ENCODE measurements at regions not wholly inside any gene's neighbourhood (a gene's known extent, or its start where the extent isn't known, plus 50 kb on each side); places are given as distances from the start of the nearest gene placed in this dataset.

GRCh38 chr7:130901209-130901783 lies 167.3 kb upstream of the KLF14 start:
- Histone ChIP-seq H3K4me3 (ENCODE audit: low read depth, low read length) (no peak overlapping the region), H3K36me3 (ENCODE audit: control insufficient read depth, insufficient read depth, low read length) (peaks cover 10% of the 10 kb centered on the region), H3K27me3 (ENCODE audit: control insufficient read depth, insufficient read depth, low read length) (no peaks in the 10 kb centered on the region)
- FAIRE-seq (no peak), DNase-seq (ENCODE audit: low read depth) (peak; percentile 95)
- TF ChIP-seq CTCF (IDR thresholded peaks at IDR 0.05; ENCODE audit: insufficient read depth, low read length, severe bottlenecking) = no peak

- TF ChIP-seq CTCF (IDR thresholded peaks at IDR 0.05; ENCODE audit: insufficient read depth, low read length, severe bottlenecking) = no peak
- no peak overlapping the region for H3K4me3 ChIP-seq (ENCODE audit: low read depth, low read length)
- H3K36me3 ChIP-seq (ENCODE audit: control insufficient read depth, insufficient read depth, low read length) = peaks cover 4% of the 10 kb centered on the region
- no peak for FAIRE-seq
- H3K27me3 ChIP-seq (ENCODE audit: control insufficient read depth, insufficient read depth, low read length) = no peaks in the 10 kb centered on the region
- DNase-seq (ENCODE audit: low read depth) = no peak
Observed at GRCh38 chr7:130902755-130903357, 168.8 kb upstream of the KLF14 start.

GRCh38 chr7:130903358-130903974 lies 169.5 kb upstream of the KLF14 start:
- DNase-seq (ENCODE audit: low read depth) (peak; percentile 94), FAIRE-seq (no peak)
- H3K36me3 ChIP-seq (ENCODE audit: control insufficient read depth, insufficient read depth, low read length) = peaks cover 3% of the 10 kb centered on the region
- no peaks in the 10 kb centered on the region for H3K27me3 ChIP-seq (ENCODE audit: control insufficient read depth, insufficient read depth, low read length)
- H3K4me3 ChIP-seq (ENCODE audit: low read depth, low read length) = no peak overlapping the region
- TF ChIP-seq CTCF (IDR thresholded peaks at IDR 0.05; ENCODE audit: insufficient read depth, low read length, severe bottlenecking) = no peak

GRCh38 chr7:130904031-130904757 lies 170.2 kb upstream of the KLF14 start:
- H3K27me3 ChIP-seq (ENCODE audit: control insufficient read depth, insufficient read depth, low read length) = no peaks in the 10 kb centered on the region
- DNase-seq (ENCODE audit: low read depth) (peak; percentile 99), FAIRE-seq (no peak)
- no peak overlapping the region for H3K4me3 ChIP-seq (ENCODE audit: low read depth, low read length)
- TF ChIP-seq CTCF (IDR thresholded peaks at IDR 0.05; ENCODE audit: insufficient read depth, low read length, severe bottlenecking) = no peak
- peaks cover 3% of the 10 kb centered on the region for H3K36me3 ChIP-seq (ENCODE audit: control insufficient read depth, insufficient read depth, low read length)

GRCh38 chr7:130904792-130905191 lies 170.8 kb upstream of the KLF14 start:
- Histone ChIP-seq H3K4me3 (ENCODE audit: low read depth, low read length) (no peak overlapping the region), H3K36me3 (ENCODE audit: control insufficient read depth, insufficient read depth, low read length) (peaks cover 3% of the 10 kb centered on the region), H3K27me3 (ENCODE audit: control insufficient read depth, insufficient read depth, low read length) (no peaks in the 10 kb centered on the region)
- no peak for TF ChIP-seq CTCF (IDR thresholded peaks at IDR 0.05; ENCODE audit: insufficient read depth, low read length, severe bottlenecking)
- FAIRE-seq = no peak
- DNase-seq (ENCODE audit: low read depth) = no peak

All from bronchial epithelial cell (primary cell).